ENCODE measurements at regions not wholly inside any gene's neighbourhood (a gene's known extent, or its start where the extent isn't known, plus 50 kb on each side); places are given as distances from the start of the nearest gene placed in this dataset.

DNA sequence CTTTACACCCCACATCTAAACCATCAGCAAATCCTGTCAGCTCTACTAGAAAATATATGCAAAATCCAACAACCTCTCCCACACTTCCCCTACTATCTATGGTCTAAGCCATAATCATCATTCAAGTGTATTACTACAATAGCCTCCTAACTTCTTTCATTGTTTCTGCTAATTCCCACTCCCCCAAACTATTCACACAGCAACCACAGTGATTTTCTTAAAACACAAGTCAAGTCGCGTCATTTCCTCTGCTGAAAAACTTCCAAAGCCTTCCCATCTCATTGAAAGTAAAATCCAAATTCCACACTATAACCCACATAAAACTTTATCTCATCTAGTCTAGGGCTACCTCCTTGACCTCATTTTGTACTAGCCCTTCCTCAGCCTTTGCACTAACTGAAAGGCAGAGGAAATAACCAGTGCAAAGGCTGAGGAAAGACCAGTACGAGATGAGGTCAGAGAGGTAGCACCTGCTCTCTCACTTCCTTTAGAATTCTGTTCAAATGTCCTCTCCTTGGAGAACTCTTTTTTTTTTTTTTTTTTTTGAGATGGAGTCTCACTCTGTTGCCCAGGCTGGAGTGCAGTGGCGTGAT is 65.5 kb upstream of the MDM1 start:
- TF ChIP-seq, protein P1, sequence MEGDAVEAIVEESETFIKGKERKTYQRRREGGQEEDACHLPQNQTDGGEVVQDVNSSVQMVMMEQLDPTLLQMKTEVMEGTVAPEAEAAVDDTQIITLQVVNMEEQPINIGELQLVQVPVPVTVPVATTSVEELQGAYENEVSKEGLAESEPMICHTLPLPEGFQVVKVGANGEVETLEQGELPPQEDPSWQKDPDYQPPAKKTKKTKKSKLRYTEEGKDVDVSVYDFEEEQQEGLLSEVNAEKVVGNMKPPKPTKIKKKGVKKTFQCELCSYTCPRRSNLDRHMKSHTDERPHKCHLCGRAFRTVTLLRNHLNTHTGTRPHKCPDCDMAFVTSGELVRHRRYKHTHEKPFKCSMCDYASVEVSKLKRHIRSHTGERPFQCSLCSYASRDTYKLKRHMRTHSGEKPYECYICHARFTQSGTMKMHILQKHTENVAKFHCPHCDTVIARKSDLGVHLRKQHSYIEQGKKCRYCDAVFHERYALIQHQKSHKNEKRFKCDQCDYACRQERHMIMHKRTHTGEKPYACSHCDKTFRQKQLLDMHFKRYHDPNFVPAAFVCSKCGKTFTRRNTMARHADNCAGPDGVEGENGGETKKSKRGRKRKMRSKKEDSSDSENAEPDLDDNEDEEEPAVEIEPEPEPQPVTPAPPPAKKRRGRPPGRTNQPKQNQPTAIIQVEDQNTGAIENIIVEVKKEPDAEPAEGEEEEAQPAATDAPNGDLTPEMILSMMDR (IDR thresholded peaks at IDR 0.05 in 8 of 11, conservative IDR thresholded peaks at IDR 0.05 in 3 of 11) = no peak
- TF ChIP-seq POLR2AphosphoS5 (IDR thresholded peaks at IDR 0.05) (no peak), POLR2A (IDR thresholded peaks at IDR 0.05) (no peak)
